DND-41 (cell line): ENCODE measurements at regions not wholly inside any gene's neighbourhood (a gene's known extent, or its start where the extent isn't known, plus 50 kb on each side); places are given as distances from the start of the nearest gene placed in this dataset.

ENCODE experiments used
- ATAC-seq: fragments of 200-7000 bp; cut with Tn5 transposase; 3 replicates; pipeline ENCODE4 v1.9.1; 2021; ENCODE audit warnings: low read depth; ENCODE audit not compliant: insufficient read depth
- DNase-seq: peaks from one replicate; pipeline ENCODE4 v3.0.0-alpha.2; 2020
- H2AFZ ChIP-seq: 2 replicates; pipeline ENCODE4 v1.6.0; 2012; ENCODE audit warnings: low read depth, low read length
- H3K27ac ChIP-seq: 2 replicates; pipeline ENCODE4 v1.5.1; 2012; ENCODE audit warnings: low read length, inconsistent platforms
- H3K27me3 ChIP-seq: fragments of 200-600 bp; sonication (generic); 2 replicates; pipeline ENCODE4 v1.6.0; 2012; ENCODE audit warnings: low read length, mild to moderate bottlenecking, inconsistent platforms; ENCODE audit not compliant: insufficient read depth, poor library complexity
- H3K36me3 ChIP-seq: 2 replicates; pipeline ENCODE4 v1.5.1; 2012; ENCODE audit warnings: low read length, inconsistent platforms; ENCODE audit not compliant: insufficient read depth
- H3K4me1 ChIP-seq: 2 replicates; pipeline ENCODE4 v1.5.1; 2012; ENCODE audit warnings: mild to moderate bottlenecking, low read length; ENCODE audit not compliant: insufficient read depth
- H3K4me2 ChIP-seq: 2 replicates; pipeline ENCODE4 v1.6.0; 2012; ENCODE audit warnings: mild to moderate bottlenecking, moderate library complexity, low read length, inconsistent platforms; ENCODE audit not compliant: insufficient read depth
- H3K4me3 ChIP-seq, 2 experiments: fragments of 200-600 bp in 1 of 2; shearing (Covaris generic) in 1 of 2; 2 replicates each; pipeline ENCODE4 v1.5.1; 2012 to 2016; ENCODE audit warnings: inconsistent platforms in 2 of 2, low read length in 2 of 2, mild to moderate bottlenecking in 2 of 2, low read depth in 1 of 2, moderate library complexity in 1 of 2
- H3K79me2 ChIP-seq: 2 replicates; pipeline ENCODE4 v1.6.0; 2012; ENCODE audit warnings: low read length, inconsistent platforms; ENCODE audit not compliant: insufficient read depth
- H3K9ac ChIP-seq: 2 replicates; pipeline ENCODE4 v1.6.0; 2012; ENCODE audit warnings: low read depth, mild to moderate bottlenecking, inconsistent platforms, low read length, moderate library complexity
- H3K9me3 ChIP-seq: 2 replicates; pipeline ENCODE4 v1.5.1; 2012; ENCODE audit warnings: low read length, moderate library complexity, mild to moderate bottlenecking, inconsistent platforms; ENCODE audit not compliant: insufficient read depth, severe bottlenecking
- H4K20me1 ChIP-seq: 2 replicates; pipeline ENCODE4 v1.6.0; 2012; ENCODE audit warnings: low read length; ENCODE audit not compliant: insufficient read depth
- CTCF ChIP-seq: IDR thresholded peaks from 2 replicates; pipeline ENCODE4 v1.5.1; 2012; ENCODE audit warnings: borderline replicate concordance, low read length, moderate library complexity, mild to moderate bottlenecking; ENCODE audit not compliant: poor library complexity, severe bottlenecking; ENCODE audit errors: extremely low read depth
- EZH2 ChIP-seq: IDR thresholded peaks from 3 replicates; pipeline ENCODE4 v1.6.1; 2012; ENCODE audit warnings: borderline replicate concordance, low read depth, mild to moderate bottlenecking, moderate library complexity, low read length, inconsistent platforms; ENCODE audit not compliant: severe bottlenecking

GRCh38 chr15:25972141-25972675 lies 109.1 kb upstream of the ATP10A start:
- DNase-seq (no peak), ATAC-seq (no peak)
- TF ChIP-seq CTCF = no peak
- no peak for TF ChIP-seq EZH2
- no peaks in the 10 kb centered on the region for H3K4me1 ChIP-seq
- no peak overlapping the region for H3K4me3 ChIP-seq
- H3K27ac ChIP-seq = no peak overlapping the region
- no peak overlapping the region for H3K4me2 ChIP-seq
- H3K9me3 ChIP-seq = no peaks in the 10 kb centered on the region
- H4K20me1 ChIP-seq = no peaks in the 10 kb centered on the region
- no peak overlapping the region for H2AFZ ChIP-seq
- H3K9ac ChIP-seq = no peak overlapping the region
- no peaks in the 10 kb centered on the region for H3K27me3 ChIP-seq
- no peaks in the 10 kb centered on the region for H3K79me2 ChIP-seq
- no peaks in the 10 kb centered on the region for H3K36me3 ChIP-seq

- Histone ChIP-seq H4K20me1 (no peaks in the 10 kb centered on the region), H3K27me3 (no peaks in the 10 kb centered on the region), H3K4me2 (no peak overlapping the region), H3K4me1 (no peaks in the 10 kb centered on the region), H3K36me3 (no peaks in the 10 kb centered on the region), H2AFZ (no peak overlapping the region), H3K9ac (no peak overlapping the region), H3K9me3 (no peaks in the 10 kb centered on the region), H3K79me2 (no peaks in the 10 kb centered on the region), H3K4me3 (no peak overlapping the region), H3K27ac (no peak overlapping the region)
- no peak for TF ChIP-seq EZH2
- no peak for TF ChIP-seq CTCF
- DNase-seq (no peak), ATAC-seq (no peak)
Observed at GRCh38 chr15:25971053-25971452, 107.9 kb upstream of the ATP10A start.

- no peak for ATAC-seq
Observed at GRCh38 chr15:25969886-25970285, 106.8 kb upstream of the ATP10A start.

More at GRCh38 chr15:25969886-25970285, 106.8 kb upstream of the ATP10A start:
- no peak overlapping the region for H3K9ac ChIP-seq
- H2AFZ ChIP-seq = no peak overlapping the region
- H4K20me1 ChIP-seq = no peaks in the 10 kb centered on the region
- H3K4me1 ChIP-seq = no peaks in the 10 kb centered on the region
- H3K27me3 ChIP-seq = no peaks in the 10 kb centered on the region
- no peak overlapping the region for H3K4me3 ChIP-seq
- no peaks in the 10 kb centered on the region for H3K36me3 ChIP-seq
- TF ChIP-seq EZH2 (no peak), CTCF (no peak)
- DNase-seq = no peak
- H3K27ac ChIP-seq = no peak overlapping the region
- no peaks in the 10 kb centered on the region for H3K9me3 ChIP-seq
- H3K79me2 ChIP-seq = no peaks in the 10 kb centered on the region
- H3K4me2 ChIP-seq = no peak overlapping the region
